GM19035 (cell line): ENCODE measurements at regions not wholly inside any gene's neighbourhood (a gene's known extent, or its start where the extent isn't known, plus 50 kb on each side); places are given as distances from the start of the nearest gene placed in this dataset.

Experiments used
- ATAC-seq: cut with Tn5 transposase; IDR thresholded peaks from one replicate; pipeline ENCODE4 v1.9.1; 2021; ENCODE audit not compliant: unreplicated experiment

DNA sequence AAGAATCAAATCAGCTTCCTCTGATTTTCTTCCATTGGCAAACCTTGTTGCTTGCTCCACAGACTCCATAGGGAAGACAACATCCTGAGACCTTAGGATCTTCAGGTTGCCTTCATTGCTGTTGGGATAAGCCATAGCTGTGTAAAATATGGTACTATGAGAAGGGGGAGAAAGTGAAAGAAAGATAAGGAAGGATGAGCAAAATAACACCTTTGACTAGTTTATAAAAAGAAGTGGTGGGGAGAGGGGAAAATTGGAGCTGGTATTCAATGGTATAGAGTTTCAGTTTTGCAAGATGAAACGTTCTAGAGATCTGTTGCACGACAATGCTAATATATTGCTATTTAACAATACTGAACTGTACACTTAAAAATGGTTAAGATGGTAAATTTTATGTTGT lies 180.4 kb upstream of the PHYHIPL start:
- no peak for ATAC-seq

DNA sequence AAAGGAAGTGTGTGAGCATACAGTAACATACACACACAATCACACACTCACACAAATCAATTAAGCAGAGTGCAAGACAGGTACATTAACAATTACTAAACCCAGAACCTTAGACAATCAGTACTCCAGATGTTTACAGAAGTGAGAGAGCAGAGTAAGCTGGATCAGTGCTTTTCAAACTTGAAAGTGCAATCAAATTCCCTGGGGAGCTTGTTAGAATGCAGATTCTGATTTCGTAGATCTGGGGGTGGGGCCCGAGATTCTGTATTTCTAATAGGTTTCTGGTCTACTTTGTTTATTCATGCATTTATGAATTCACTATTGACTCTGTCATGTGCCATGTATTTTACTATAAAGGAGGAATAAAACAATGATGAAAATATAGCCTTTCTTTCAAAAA lies 179.6 kb upstream of the PHYHIPL start:
- no peak for ATAC-seq

GRCh38 chr10:58998924-58999713 lies 177.3 kb upstream of the PHYHIPL start:
- ATAC-seq: no peak

DNA sequence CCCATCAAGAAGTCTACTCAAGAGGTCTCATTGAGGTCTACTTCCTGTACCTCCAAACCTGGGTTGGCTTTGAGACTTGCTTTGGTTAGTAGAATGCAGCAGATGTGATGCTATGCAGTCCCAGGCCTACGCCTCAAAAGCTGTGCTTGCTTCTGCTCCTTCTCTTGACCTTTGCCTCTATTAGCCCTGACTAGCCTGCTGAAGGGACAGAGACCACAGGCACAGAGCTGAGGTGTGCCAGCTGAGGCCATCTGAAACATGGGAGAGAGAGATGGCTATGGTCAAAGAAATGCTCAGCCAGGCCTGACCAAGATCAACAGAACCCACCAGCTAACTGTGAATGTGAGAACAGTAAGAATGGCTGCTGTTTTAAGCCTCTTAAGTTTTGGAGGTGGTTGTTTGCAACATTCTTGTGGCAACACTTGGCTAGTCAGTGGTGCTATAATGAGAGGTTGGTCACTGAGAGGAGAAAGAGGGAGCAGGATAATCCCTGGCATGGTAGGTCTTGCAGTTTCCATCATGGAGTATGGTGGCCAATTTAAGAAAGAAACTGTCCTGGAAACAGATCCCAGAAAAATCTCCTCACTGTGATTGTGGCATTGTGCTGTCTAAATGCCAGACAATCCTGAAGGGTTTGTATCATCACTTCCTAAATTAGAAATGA lies 176.1 kb upstream of the PHYHIPL start:
- ATAC-seq: no peak

GRCh38 chr10:59002011-59002410 lies 174.4 kb upstream of the PHYHIPL start:
- ATAC-seq: no peak

GRCh38 chr10:59003203-59003602 lies 173.2 kb upstream of the PHYHIPL start:
- no peak for ATAC-seq

DNA sequence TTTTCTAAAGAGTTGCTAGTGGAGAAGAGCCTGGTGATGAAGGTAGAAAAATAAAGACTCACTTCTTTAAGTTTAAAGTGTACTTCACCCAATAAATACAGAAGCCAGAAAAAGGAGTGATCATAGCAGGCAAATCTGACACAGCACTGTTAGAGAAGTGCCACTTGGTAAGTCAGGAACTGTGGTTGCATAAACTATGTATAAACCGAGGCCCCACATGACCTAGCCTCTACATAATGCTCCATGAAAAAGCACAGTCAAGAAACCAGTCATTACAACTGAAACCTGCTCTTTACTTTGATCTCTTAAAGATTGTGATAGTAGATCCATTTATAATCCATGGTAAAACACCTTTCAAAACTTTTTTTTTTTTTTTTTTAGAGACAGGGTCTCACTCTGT lies 172.1 kb upstream of the PHYHIPL start:
- ATAC-seq: no peak

DNA sequence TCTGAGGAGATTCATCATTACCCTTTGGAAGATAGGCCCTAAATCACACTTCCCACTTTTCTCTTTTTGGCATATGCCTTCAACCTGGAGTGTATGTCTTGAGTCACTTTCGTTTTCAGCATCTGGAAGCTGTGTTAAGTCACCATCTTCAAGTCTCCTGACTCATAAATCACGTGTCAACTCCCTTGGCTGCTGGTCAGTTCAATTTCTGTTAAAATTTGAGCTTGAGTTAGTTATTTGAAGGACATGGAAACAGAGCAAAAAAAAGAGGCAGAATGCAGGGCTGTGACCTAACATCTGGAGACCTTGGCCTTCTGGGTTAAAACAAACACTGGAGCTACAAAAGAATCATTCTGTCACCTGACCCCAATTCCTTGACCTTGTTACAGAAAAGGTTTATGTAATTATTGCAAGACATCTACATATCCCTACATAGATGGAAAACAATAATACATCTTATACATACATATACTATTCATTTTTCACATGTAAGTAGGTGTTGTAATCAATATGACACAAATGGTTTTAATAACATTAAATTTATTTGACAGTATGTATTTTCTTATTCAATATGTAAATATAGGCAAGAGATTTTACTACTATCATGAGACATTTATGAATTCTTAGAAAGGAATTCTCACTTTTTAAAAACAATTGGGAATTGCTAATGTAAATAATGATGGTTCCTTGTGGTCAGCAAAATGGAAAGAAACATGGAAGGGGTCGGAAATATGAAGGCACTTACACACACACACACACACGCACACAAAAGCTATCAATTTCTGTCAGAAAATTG lies 169.7 kb upstream of the PHYHIPL start:
- no peak for ATAC-seq

- no peak for ATAC-seq
Measured at GRCh38 chr10:59007307-59008025, 169.0 kb upstream of the PHYHIPL start.

- ATAC-seq: no peak
Measured at GRCh38 chr10:59008452-59008851, 168.0 kb upstream of the PHYHIPL start.

DNA sequence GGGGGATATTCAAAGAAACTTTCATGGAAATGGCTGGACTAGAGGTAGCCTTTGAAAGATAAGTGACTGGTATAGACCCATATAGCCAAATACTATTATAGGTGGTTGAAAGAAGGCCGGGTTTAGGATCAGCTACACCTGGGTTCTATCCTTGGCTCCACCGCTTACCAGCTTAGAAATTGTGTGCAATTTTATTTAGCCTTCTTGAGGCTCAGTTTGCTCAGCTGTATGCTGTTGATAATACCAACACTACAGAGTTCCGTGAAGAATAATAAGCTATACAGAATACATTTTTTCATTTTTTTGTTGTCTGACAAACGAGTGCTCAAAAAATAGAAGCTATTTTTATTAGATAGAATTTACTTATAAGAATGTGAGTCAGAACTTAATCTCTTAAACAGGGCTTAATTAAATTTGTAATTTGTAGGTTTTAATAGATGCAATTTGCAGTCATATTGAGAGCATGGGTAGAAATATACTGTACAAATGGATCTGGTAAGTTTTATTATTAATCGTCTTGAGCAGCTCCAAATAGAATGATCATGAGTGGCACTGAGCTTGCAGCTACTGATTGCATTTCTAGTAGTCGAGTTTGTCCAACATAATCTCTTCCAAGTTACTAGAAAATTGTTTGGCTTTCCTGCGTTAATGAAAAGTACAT lies 164.3 kb upstream of the PHYHIPL start:
- no peak for ATAC-seq

- no peak for ATAC-seq
Measured at GRCh38 chr10:59012839-59013238, 163.6 kb upstream of the PHYHIPL start.

DNA sequence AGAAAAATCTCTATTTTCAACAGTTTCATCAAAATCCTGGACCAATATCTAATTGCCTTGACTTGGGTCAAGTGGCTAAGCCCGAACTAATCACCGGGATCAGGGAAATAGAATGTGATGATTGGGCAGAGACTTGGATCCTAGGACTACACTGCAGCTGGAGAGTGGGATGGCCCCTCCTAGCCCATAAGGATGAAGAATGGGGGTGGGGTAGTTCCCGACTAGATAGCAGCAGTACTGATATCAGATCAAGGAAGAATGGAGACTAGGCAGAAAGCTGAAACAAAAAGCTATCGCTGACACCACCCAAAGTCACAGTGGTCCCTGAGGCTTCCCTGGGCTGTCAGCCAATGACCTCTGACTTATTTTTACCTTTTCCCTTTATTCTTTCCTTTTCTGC lies 160.4 kb upstream of the PHYHIPL start:
- no peak for ATAC-seq

GRCh38 chr10:59018977-59019376 lies 157.5 kb upstream of the PHYHIPL start:
- no peak for ATAC-seq

GRCh38 chr10:59019603-59020002 lies 156.8 kb upstream of the PHYHIPL start:
- no peak for ATAC-seq

DNA sequence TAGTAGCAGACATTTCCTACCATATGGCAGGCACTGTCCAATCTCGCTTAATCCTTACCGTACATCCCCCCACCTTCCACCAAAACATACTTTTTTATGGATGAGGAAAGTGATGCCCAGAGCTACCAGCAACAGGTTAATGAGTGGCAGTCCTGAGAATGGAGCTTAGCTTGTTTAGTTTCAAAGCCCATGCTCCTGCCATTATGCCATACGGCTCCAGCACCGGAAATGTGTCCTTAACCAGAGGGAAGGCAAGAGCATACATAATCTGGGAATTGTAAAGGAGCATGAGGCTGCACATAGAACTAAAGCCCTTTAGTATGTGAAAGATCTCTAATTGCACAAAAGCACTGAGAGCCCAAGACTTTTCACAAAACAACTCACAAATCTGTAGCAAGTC lies 155.9 kb upstream of the PHYHIPL start:
- no peak for ATAC-seq

DNA sequence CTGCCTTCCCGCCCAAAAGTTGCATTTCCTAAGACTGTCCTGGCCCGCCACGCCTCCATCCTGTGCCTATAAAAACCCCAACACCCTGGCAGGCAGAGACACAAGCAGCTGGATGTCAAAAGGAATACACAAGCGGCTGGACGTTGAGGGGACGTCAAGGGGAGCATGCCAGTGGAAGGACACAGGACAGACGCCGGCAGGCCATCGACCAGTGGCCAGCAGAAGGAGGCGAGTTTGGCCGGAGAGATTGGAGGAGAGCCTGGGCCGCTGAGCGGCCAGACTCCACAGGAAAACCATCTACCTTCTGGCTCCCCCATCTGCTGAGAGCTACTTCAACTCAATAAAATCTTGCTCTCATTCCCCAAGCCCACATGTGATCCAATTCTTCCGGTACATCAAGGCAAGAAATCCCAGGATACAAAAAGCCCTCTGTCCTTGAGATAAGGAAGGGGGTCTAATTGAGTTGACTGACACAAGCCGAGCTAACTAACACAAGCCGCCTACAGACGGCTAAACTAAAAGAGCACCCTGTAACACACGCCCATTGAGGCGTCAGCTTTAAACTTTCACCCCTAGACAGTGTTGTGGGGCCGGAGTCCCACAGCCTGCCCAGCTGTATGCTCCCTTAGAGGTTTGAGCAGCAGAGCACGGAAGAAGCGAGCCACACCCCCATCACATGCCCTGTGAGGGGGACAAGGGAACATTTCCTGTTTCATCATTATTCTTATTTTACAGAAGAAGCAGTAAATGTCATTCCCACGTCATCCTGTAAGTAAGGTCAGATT lies 150.3 kb upstream of the PHYHIPL start:
- ATAC-seq: no peak

DNA sequence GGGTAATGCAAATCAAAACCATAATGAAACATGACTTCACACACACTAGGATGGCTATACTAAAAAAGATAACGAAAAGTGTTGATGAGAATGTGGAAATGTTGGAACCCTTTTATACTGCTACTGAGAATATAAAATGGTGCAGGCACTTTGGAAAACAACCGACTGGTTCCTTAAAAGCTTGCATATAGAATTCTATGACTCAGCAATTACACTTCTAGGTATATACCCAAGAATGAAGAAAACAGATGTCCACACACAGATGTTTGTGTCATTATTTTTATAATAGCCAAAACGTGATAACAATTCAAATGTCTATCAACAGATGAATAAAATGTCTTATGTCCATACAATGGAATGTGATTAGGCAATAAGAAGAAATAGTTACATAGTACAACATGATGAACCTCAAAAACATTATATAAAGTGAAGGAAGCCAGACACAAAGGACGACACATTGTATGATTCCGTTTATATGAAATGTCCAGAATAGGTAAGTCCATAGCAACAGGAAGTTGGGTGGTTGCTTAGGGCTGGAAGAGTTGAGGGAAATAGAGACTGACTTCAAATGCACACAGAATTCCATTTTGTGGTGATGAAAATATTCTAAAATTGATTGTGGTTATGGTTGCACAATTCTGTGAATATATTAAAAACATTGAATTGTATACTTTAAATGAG lies 148.3 kb upstream of the PHYHIPL start:
- ATAC-seq: no peak

- no peak for ATAC-seq
Measured at GRCh38 chr10:59033622-59034021, 142.8 kb upstream of the PHYHIPL start.
